ENCODE measurements at regions not wholly inside any gene's neighbourhood (a gene's known extent, or its start where the extent isn't known, plus 50 kb on each side); places are given as distances from the start of the nearest gene placed in this dataset.

DNA sequence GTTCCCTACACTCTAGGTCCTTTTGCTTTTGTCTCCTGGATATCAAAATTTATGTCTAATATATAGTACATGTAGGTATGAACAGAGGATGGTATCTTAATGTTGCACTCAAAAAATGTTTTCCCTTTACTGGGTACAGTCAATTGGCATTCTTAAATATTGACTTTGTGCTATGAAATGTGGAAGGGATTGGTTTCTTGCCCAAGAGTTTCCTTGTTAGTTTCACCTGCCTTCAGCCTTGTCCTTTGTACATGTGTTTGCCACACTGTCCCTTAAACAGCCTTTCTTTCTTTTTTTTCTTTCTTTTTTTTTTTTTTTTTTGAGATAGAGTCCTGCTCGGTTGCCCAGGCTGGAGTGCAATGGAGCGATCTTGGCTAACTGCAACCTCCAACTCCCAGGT is 287.1 kb downstream of the SQOR start:
- TF ChIP-seq POLR2A (IDR thresholded peaks at IDR 0.05) (no peak), EP300 (IDR thresholded peaks at IDR 0.05) (no peak)
- TF ChIP-seq, protein P1, sequence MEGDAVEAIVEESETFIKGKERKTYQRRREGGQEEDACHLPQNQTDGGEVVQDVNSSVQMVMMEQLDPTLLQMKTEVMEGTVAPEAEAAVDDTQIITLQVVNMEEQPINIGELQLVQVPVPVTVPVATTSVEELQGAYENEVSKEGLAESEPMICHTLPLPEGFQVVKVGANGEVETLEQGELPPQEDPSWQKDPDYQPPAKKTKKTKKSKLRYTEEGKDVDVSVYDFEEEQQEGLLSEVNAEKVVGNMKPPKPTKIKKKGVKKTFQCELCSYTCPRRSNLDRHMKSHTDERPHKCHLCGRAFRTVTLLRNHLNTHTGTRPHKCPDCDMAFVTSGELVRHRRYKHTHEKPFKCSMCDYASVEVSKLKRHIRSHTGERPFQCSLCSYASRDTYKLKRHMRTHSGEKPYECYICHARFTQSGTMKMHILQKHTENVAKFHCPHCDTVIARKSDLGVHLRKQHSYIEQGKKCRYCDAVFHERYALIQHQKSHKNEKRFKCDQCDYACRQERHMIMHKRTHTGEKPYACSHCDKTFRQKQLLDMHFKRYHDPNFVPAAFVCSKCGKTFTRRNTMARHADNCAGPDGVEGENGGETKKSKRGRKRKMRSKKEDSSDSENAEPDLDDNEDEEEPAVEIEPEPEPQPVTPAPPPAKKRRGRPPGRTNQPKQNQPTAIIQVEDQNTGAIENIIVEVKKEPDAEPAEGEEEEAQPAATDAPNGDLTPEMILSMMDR (IDR thresholded peaks at IDR 0.05) = no peak
